ENCODE measurements at regions not wholly inside any gene's neighbourhood (a gene's known extent, or its start where the extent isn't known, plus 50 kb on each side); places are given as distances from the start of the nearest gene placed in this dataset.
A peak's percentile ranks its signal among the peaks of the same experiment; 100 is the strongest.

GRCh38 chr7:155918720-155919390 lies 106.6 kb upstream of the SHH start:
- no peak for DNase-seq (ENCODE audit: low spot score)

GRCh38 chr7:155917836-155918430 lies 105.7 kb upstream of the SHH start:
- DNase-seq (ENCODE audit: low spot score): no peak

- DNase-seq (ENCODE audit: low spot score): no peak
Observed at GRCh38 chr7:155916926-155917655, 104.8 kb upstream of the SHH start.

- DNase-seq (ENCODE audit: low spot score): no peak
Observed at GRCh38 chr7:155914341-155914740, 102.1 kb upstream of the SHH start.

- DNase-seq (ENCODE audit: low spot score): no peak
Observed at GRCh38 chr7:155913719-155914118, 101.5 kb upstream of the SHH start.

- DNase-seq (ENCODE audit: low spot score): no peak
Observed at GRCh38 chr7:155913291-155913690, 101.0 kb upstream of the SHH start.

- DNase-seq (ENCODE audit: low spot score): no peak
Observed at GRCh38 chr7:155911471-155912105, 99.3 kb upstream of the SHH start.

- DNase-seq (ENCODE audit: low spot score): no peak
Observed at GRCh38 chr7:155908385-155908784, 96.1 kb upstream of the SHH start.

GRCh38 chr7:155907450-155908200 lies 95.4 kb upstream of the SHH start:
- no peak for DNase-seq (ENCODE audit: low spot score)

- no peak for DNase-seq (ENCODE audit: low spot score)
Observed at GRCh38 chr7:155901176-155901575, 88.9 kb upstream of the SHH start.

GRCh38 chr7:155899596-155899995 lies 87.3 kb upstream of the SHH start:
- no peak for DNase-seq (ENCODE audit: low spot score)

- no peak for DNase-seq (ENCODE audit: low spot score)
Observed at GRCh38 chr7:155897758-155898386, 85.6 kb upstream of the SHH start.

GRCh38 chr7:155896531-155897263 lies 84.4 kb upstream of the SHH start:
- DNase-seq (ENCODE audit: low spot score): peak; percentile 27

GRCh38 chr7:155893664-155894063 lies 81.4 kb upstream of the SHH start:
- DNase-seq (ENCODE audit: low spot score): no peak

GRCh38 chr7:155893176-155893575 lies 80.9 kb upstream of the SHH start:
- DNase-seq (ENCODE audit: low spot score): no peak

- DNase-seq (ENCODE audit: low spot score): no peak
Observed at GRCh38 chr7:155889636-155890511, 77.6 kb upstream of the SHH start.

- no peak for DNase-seq (ENCODE audit: low spot score)
Observed at GRCh38 chr7:155887174-155887525, 74.9 kb upstream of the SHH start.

GRCh38 chr7:155886391-155887173 lies 74.3 kb upstream of the SHH start:
- no peak for DNase-seq (ENCODE audit: low spot score)

All from kidney capillary endothelial cell (primary cell).